ENCODE measurements at regions not wholly inside any gene's neighbourhood (a gene's known extent, or its start where the extent isn't known, plus 50 kb on each side); places are given as distances from the start of the nearest gene placed in this dataset.

DNA sequence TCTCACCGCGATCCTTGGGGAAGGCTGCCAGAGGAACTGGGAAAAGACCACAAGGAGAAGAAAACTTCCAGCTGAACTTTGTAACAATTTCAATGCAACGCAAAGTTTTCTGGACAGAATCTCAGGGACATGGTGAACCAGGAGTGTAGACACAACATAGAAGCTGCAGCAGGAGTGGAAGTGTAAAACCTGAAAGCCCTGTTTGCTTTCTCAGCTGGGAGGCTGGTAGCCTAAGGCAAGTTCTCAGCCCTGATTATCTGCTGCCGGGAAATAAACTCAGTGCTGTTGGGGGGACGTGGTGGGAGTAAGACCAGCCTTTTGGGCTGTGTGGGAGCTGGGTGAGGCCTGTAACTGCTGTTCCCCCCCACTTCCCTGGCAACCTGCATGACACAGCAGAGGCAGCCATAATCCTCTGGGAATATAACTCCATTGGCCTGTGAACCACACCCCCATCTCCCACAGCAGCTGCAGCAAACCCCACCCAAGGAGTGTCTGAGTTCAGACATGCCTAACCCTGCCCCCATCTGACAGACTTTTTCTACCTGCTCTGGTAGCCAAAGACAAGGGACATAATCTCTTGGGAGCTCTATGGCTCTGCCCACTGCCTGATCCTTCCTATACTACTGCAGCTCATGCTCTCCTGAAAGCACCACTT, 106.7 kb downstream of the ZNF621 start:
- WGBS, 3 donors, result 76 to 90% (median 77%) methylated on average over 5 of the region's 5 CpGs
- H3K27ac ChIP-seq (ENCODE audit: low read depth, low read length), result no peak overlapping the region

- no peak overlapping the region for H3K27ac ChIP-seq (ENCODE audit: low read depth, low read length)
- 71 to 85% (median 81%) methylated on average over 2 of the region's 2 CpGs for WGBS, 3 donors
Measured at GRCh38 chr3:40637906-40638305, 113.1 kb downstream of the ZNF621 start.

- H3K27ac ChIP-seq (ENCODE audit: low read depth, low read length), result no peak overlapping the region
- WGBS, 3 donors, result 90 to 100% (median 96%) methylated on average over 1 of the region's 1 CpG
Measured at GRCh38 chr3:40639006-40639405, 114.2 kb downstream of the ZNF621 start.

DNA sequence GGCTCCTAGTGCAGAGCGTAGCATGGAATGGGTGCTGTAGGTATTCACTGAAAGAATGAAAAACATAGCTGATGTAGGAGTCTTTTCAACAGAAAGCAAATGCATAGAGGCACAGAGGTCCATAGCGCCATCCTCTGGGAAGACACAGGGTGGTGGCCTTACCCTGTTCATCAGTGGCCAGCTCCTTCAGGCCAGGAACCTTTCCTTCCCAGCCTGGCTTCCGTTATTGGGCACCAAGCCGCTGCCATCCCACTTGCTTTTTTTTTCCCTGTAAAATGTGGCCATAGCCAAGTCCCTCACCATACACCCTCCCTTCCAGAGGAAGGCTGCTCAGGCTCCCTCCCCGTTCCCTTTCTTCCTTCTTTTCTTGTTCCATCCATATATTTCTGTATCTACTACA, 118.1 kb downstream of the ZNF621 start:
- WGBS, 3 donors, result 86 to 89% (median 86%) methylated on average over 5 of the region's 5 CpGs
- H3K27ac ChIP-seq (ENCODE audit: low read depth, low read length), result no peak overlapping the region

- H3K27ac ChIP-seq (ENCODE audit: low read depth, low read length), result no peak overlapping the region
- 56 to 70% (median 64%) methylated on average over 3 of the region's 3 CpGs for WGBS, 3 donors
Measured at GRCh38 chr3:40645883-40646282, 121.1 kb downstream of the ZNF621 start.

GRCh38 chr3:40649346-40649745, 124.6 kb downstream of the ZNF621 start:
- 74 to 92% (median 86%) methylated on average over 4 of the region's 4 CpGs for WGBS, 3 donors
- H3K27ac ChIP-seq (ENCODE audit: low read depth, low read length), result no peak overlapping the region

DNA sequence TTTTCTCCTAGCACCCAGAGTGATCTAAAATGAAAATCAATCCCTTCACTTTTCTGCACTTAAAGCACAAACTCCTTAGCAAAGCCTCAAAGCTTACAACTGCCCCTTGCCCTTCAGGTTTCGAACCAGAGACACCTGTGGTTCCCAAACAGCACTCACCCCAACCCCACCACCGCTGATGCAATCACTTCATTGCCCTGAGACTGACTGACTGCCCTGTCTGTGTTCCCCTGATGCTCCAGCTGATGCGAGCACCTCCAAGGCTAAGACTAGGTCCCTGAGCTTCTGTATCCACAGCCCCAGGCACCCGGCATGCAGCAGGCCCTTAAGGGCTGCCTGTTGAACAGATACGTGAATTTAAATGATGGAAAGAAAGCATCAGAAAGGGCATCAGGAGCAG, 127.3 kb downstream of the ZNF621 start:
- no peak overlapping the region for H3K27ac ChIP-seq (ENCODE audit: low read depth, low read length)

GRCh38 chr3:40653001-40653400, 128.2 kb downstream of the ZNF621 start:
- 70 to 82% (median 73%) methylated on average over 2 of the region's 2 CpGs for WGBS, 3 donors
- no peak overlapping the region for H3K27ac ChIP-seq (ENCODE audit: low read depth, low read length)

More for the DNA sequence above, 127.3 kb downstream of the ZNF621 start:
- 87 to 93% (median 93%) methylated on average over 5 of the region's 5 CpGs for WGBS, 3 donors

GRCh38 chr3:40653878-40654277, 129.1 kb downstream of the ZNF621 start:
- WGBS, 3 donors, result 82 to 96% (median 94%) methylated on average over 3 of the region's 3 CpGs
- no peak overlapping the region for H3K27ac ChIP-seq (ENCODE audit: low read depth, low read length)

DNA sequence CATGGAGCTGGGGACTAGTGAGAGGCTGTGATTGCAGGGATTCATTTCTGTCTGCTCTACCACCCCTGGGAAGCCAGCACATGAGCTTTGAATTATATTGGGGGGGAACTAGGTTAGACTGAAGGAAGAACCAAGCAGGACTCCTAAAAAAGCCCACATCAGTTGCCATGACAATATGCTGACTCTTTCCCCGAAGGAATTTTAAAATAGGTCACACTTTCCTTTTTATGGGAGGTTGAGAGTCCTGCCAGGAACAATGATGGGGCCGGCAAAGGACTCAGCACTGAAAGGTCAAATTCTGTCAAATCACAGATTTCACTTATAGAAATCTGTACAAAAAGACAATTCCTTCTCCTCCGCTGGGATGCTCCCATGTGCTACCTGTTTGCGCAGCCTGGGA, 130.8 kb downstream of the ZNF621 start:
- 76 to 84% (median 77%) methylated on average over 4 of the region's 4 CpGs for WGBS, 3 donors
- no peak overlapping the region for H3K27ac ChIP-seq (ENCODE audit: low read depth, low read length)

DNA sequence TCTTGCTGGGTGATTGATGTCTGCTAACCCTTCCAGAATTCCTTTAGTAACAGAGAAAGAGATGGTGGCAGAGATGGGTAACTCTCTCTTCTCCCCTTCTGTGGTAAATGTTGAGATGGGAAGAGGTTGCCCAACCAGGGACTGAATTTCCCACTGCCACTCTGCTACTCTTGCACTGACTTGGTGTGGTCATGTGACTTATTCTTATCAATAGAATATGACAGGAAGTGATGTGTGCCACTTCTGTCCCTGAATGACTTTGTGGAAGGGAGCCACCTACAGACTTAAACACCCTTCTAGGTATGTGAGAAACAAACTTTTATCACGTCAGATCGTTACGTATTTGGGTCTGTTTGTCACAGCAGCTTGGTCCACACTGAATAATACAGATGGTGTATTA, 132.9 kb downstream of the ZNF621 start:
- WGBS, 3 donors, result 91 to 96% (median 96%) methylated on average over 3 of the region's 3 CpGs
- H3K27ac ChIP-seq (ENCODE audit: low read depth, low read length), result no peak overlapping the region

GRCh38 chr3:40658305-40658704, 133.5 kb downstream of the ZNF621 start:
- 84 to 91% (median 89%) methylated on average over 5 of the region's 5 CpGs for whole genome bisulfite sequencing, 3 donors
- no peak overlapping the region for H3K27ac ChIP-seq (ENCODE audit: low read depth, low read length)

- no peak overlapping the region for H3K27ac ChIP-seq (ENCODE audit: low read depth, low read length)
- 92 to 97% (median 96%) methylated on average over 1 of the region's 1 CpG for whole genome bisulfite sequencing, 3 donors
Measured at GRCh38 chr3:40660554-40660953, 135.8 kb downstream of the ZNF621 start.

DNA sequence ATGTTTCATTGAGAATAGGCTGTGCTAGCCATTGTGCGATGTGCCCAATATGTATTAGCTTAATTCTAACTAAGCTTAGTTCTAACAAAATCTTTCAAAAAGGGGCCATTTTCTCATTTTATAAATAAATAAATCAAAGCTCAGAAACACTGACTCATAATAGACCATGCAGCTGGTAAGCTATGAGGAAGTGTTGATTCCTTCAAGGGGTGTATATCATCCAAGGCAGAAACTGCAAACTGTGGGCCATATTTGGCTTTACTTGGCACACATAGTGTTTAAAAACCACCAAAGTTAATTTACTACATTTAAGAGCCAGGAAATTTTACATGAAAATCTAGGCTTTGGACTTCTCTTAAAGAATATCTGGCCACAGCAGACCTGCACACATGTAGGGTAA, 136.5 kb downstream of the ZNF621 start:
- 100% methylated on average over 1 of the region's 1 CpG for WGBS, 3 donors
- no peak overlapping the region for H3K27ac ChIP-seq (ENCODE audit: low read depth, low read length)

DNA sequence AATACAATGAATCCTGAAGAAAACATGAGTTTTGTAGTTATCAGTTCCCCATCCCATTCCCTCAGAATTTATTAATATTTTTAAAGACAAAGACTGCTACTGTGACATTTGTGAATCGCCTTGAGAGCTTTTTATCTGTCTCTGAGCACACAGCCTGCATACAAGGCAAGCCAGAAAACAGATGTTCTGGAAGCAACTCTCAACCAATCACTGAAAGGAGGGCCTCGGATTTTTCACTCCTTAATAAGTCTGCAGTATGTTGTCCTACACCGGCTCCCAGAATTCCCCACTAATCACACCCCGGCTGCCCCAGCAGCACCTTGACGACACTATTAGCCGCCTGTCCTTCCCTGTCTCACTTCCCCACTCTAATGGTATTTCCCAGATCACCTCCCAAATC, 138.5 kb downstream of the ZNF621 start:
- 67 to 76% (median 75%) methylated on average over 6 of the region's 6 CpGs for WGBS, 3 donors
- no peak overlapping the region for H3K27ac ChIP-seq (ENCODE audit: low read depth, low read length)

- H3K27ac ChIP-seq (ENCODE audit: low read depth, low read length), result no peak overlapping the region
- WGBS, 3 donors, result 62 to 91% (median 87%) methylated on average over 5 of the region's 5 CpGs
Measured at GRCh38 chr3:40669176-40669575, 144.4 kb downstream of the ZNF621 start.

- WGBS, 3 donors, result 91 to 96% (median 95%) methylated on average over 1 of the region's 1 CpG
- no peak overlapping the region for H3K27ac ChIP-seq (ENCODE audit: low read depth, low read length)
Measured at GRCh38 chr3:40672861-40673260, 148.1 kb downstream of the ZNF621 start.

DNA sequence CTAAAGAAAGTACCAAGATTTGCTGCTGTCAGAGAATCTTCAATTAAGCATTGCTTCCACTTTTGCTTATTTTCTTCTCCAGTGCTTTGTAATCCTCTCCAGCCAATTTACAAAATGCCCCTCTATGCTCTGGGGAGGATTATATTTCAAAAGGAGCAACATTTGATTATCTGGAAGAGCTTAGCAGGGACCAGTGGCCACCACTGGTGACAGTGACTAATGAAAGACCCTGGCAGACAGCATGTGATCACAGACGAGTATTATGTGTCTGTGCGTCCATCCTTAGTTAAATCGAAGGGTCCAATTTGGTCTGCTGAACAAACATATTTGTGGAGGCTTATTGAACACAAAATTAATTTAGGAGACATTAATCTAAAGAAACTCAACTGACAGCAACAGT, 152.6 kb downstream of the ZNF621 start:
- no peak overlapping the region for H3K27ac ChIP-seq (ENCODE audit: low read depth, low read length)
- WGBS, 3 donors, result 62 to 89% (median 88%) methylated on average over 3 of the region's 3 CpGs

DNA sequence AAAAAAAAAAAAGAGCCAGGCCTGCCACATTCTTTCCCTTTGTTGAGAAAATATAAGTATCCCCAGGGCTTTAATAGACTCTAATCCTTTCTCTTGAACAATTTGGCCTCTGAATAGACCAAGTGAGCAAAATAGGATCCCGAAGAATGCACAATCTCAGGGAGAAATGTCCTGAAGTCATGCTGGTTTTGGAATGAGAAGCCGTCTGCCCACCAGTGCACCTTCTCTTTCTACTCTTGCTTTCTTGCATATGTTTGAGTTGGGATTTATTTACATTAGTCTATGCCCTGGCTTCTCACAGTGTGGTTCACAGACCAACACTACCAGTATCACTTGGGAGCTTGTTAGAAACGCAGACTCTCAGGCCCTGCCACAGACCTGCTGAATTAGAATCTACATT, 153.0 kb downstream of the ZNF621 start:
- 88 to 91% (median 91%) methylated on average over 3 of the region's 3 CpGs for WGBS, 3 donors

GRCh38 chr3:40679290-40679689, 154.5 kb downstream of the ZNF621 start:
- no peak overlapping the region for H3K27ac ChIP-seq (ENCODE audit: low read depth, low read length)
- 89 to 94% (median 90%) methylated on average over 4 of the region's 4 CpGs for WGBS, 3 donors

More for the DNA sequence above, 153.0 kb downstream of the ZNF621 start:
- H3K27ac ChIP-seq (ENCODE audit: low read depth, low read length), result no peak overlapping the region

All from adipose tissue (tissue), 3 donors.